ENCODE measurements at regions not wholly inside any gene's neighbourhood (a gene's known extent, or its start where the extent isn't known, plus 50 kb on each side); places are given as distances from the start of the nearest gene placed in this dataset.

DNA sequence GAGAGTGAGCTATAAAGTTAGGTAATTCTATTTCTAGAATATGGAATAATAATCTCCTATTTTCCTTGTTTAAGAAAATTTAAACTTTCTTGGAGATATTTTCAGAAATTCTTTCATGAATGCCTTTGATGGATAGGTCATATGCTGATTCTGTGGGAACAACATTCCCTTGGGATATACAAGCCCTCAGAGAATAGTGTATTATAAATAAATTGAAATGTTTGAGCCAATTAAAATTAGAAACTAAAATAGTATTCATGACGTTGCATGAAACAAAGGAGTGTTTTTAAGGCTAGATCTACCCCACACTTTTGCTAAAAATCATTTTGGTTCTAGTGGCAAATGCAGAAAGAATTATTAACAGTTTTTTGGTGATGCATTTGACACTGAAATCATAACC is 269.3 kb upstream of the ANO3 start:
- no peak for DNase-seq

DNA sequence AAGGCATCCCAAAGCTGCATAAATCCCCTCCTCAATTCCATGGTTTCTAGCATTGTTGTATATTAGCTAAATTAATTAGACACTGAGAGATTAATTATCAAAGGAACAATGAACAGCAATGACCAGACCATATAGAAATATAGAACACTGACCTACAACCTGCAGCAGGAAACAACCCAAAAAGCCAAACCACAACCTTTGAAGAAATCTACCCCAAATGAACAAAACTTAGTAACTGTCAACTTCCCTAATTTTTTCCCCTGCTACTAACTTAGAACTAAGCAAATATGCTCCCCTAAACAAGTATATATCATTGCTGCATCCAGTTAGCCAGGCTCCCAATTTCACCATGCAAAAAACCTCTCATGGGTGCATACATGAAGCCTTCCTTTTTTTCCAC is 268.0 kb upstream of the ANO3 start:
- DNase-seq, result no peak

DNA sequence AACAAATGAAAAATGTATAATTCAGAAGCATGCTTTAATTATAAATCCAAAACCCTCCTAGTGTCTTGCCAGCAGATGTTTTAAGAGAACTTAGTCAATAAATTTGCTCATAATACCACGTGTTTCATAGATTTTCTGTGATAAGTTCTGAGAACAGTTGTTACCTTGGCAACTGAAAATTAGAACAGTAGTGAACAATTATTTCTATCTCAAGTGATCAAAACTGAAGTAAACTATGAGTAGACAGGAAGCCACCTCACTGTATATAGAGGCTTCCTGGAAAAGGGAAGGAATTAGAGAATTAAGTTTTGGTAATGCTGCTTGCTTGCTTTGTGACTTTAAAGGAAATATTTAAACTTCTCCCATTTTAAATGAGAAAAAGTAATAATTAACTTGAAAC is 266.0 kb upstream of the ANO3 start:
- DNase-seq, result no peak

DNA sequence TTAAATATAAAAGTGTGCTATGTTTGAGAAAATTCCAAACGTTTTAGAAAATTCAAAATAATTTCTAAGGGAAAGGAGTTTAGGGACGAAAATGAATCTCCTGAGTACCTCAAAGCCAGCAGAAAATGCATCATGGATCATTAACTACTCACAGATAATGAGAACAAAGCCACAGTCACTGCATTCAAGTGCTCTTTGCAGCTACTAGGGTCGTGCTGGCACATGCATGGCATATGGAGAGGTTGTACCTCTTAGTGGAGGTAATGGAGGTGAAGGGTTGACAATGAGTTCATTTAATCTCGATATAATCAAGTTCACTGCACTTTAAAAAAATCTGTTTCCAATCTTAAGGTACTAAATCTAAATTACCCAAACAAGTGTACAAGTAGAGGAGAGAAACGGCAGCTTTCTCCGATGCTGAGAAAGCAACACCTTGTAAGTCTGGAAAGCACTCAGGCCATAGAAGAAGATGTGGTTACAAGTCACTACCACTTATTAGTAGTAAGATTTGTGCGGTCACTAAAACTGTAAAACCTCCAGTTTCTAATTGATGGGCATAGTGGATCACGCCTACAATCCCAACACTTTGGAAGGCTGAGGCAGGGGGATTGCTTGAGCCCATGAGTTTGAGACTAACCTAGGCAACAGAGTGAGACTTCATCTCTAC is 261.1 kb upstream of the ANO3 start:
- no peak for DNase-seq

DNA sequence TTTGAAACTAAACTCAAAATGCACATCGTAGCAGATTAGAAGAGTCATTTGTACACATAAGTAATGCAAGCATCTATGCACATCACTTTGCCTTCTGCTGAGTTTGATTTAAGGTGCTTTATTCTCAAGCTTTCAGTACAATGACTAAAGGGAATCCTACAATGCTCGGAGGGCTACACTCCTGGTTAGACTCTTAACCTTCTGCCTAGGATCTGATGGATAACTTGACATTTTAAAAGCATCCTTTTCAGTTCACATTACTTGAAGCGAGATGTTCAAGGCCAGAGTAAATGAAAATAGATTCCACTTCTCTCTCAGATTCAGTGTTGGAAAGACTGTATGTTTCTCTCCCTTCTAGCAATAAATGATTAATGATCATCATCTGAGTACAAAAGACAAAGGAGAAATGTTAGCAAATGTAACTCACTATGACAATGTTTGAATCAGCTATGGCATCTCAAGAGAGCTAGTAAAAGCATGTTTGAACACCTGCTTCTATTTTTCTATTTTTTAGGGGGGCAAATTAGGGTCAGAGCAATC is 259.2 kb upstream of the ANO3 start:
- DNase-seq, result no peak

DNA sequence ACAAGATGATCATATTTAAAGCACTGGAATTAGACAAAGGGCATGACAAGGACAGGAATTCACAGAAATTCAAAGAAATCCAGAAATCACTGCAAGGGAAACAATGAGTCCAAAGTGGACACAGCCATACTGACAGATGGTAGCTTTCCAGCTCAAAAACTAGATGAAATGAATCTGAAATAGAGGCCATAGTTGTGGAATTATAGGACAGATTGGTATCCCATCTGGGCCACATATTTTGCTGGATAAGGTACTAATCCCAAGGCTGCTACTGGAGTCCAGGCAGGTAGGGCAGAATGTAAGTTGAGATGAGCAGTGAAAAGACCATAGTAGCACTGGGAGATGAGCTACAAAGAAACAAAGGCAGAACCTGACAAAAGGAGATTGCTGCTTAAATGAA is 258.3 kb upstream of the ANO3 start:
- no peak for DNase-seq

DNA sequence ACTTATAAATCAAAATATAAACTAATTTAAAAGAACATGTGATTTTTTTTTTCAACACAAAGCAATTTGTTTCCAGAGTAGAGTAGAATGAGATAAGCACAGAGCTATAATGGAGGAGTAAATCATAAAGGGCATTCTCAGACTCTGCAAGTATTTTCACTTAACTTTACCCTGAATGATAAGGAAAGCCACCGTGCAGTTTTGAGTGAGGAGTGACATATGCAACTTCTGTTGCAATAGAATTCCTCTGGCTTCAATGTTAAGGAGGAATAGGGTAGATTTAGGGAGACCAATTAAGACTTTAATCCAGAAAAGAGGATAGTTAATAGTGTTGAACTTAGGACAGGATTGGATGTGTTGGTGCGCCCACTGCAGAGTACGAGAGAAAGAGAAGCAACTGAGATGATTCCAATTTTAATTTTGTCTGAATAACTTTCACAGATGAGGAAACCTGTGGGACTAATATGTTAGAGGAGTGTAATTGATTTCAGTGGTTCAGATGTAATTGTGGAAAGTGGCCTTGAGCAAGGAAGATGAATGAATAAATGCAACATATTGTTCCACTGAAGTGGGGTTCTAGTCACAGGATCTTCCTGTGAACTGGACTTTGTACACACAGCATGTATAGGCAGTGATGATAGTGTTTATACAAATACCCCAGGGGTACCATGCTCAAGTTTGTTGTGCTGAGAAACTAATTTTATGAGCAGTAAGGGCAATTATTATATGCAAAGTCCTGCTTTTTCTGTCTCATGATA is 255.5 kb upstream of the ANO3 start:
- DNase-seq, result no peak

DNA sequence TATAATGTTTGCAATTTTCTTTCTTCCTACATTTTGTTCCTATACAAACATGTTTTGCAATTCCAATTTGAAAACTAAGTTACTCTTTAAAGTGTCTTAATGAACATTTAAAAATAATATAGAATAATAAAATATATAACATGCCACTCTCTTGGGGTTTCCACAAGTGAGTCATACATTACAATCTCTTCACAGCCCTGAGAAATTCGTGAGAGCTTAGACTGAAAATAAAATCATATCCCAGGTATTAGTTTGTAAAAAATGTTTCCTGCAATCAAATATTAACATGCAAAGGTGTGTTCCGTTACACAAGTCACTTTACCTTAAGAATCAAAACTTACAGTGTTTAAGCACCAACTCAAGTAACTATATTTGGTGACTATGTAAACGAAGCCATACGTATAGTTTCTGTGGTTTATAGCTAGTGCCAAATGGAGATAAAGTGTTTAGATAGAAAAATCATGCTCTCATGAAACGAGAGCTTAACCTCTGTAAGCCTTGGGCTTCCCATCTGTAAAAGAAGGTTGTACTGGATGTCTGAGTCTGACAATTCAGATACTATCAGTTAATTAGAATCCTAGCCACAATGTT is 253.6 kb upstream of the ANO3 start:
- DNase-seq, result no peak

DNA sequence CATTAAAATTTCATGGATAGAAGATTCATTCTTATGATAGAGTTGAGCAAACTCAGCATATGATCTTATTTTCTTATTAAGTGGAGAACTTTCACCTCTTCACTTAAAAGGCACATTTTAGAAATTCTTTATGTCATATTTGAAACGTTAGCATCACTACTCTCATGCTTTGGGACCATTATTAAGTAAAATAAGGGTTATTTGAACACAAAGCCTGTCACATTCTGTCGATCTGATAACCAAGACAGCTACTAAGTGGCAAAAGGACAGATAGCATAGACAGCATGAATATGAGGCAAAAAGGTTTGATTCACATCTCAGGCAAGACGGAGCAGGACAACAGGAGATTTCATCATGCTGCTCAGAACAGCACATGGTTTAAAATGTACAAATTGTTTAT is 247.6 kb upstream of the ANO3 start:
- no peak for DNase-seq

DNA sequence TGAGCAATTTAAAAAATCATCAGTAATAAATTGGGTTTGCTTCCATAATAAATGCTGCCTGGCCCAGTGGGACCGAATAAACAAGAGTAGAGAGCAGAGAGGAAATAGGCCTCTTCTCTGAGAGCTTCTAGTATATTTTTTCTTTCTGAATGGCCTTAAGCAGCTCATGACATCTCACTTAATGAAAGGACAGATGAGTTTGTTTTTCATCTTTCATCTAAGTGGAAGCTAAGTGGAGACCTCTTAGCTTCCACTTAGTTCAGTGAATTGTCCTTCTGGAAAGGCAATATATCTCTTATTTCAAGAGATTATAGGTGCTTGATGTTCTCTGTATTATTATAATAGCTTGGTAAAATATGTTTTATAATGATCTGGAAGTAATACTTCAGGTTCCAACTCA is 245.9 kb upstream of the ANO3 start:
- no peak for DNase-seq

DNA sequence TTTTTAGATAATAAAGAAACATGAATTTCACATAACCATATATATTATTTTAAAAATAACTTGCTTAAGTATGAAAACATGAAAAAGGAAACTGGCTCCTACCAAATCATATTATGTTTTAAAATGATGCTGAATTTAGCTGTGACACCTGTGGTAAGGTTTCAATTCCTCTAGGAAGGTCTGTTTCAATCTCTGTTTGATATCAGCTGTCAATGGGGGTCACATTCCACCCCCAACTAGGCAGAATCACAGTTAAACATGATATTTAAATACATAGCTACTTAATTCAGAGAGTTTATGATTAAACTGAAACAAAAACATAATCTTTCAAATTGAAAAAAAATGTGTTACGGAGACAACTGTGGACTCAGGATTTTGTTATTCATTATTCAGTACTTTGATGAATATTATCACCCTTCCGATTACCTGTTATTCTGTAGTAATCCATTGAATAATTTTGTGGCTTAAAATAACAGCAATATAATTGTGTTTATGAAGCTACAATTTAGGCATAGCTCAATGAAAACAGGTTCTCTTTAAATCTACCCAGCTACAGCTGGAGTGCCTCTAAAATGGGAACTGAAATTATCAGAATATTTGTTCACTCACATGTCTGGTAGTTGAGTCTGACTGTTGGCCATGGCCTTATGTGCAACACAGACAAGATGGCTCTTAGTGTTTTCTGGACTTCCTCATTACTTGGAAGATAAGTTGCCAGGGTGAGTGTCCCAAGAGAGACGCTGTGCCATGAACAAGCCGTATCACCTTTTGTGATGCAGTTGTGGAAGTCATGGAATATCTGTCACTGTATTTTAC is 244.6 kb upstream of the ANO3 start:
- DNase-seq, result no peak

DNA sequence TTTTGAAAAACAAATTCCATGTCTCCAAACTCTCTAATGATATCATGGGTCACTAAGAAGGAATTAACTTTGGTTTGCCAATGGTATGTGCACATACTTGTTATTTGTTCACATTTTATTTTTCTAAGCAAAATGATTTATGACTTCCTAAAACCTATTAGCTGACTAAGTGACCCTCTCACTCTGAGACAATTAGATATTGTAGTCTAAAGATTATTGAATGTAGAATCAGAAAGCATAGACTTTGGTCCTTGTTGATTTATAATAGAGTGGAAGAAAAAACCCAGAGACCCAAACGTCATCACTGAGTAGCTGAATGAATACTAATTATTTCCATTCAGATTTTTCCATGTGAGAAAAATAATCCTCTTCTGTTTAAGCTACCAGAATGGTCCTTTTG is 243.5 kb upstream of the ANO3 start:
- DNase-seq, result no peak

DNA sequence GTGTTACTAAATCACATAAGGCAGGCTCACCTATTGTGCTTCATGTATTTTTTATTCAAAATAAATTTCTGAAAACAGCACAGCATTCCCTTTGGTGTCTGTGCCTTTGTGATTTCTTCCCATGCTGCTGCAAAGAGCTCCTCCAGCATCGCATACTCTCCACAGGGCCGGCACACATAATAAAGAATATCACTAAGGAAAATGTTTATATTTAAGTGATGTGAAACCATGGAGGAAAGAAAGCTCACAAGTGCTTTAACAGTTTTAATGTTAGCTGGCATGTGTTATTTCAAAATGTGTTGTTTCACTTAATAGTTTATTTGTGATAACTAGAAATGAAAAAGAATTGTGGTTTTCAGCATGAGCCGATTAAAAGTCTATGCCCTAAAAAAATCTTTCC is 241.3 kb upstream of the ANO3 start:
- no peak for DNase-seq

DNA sequence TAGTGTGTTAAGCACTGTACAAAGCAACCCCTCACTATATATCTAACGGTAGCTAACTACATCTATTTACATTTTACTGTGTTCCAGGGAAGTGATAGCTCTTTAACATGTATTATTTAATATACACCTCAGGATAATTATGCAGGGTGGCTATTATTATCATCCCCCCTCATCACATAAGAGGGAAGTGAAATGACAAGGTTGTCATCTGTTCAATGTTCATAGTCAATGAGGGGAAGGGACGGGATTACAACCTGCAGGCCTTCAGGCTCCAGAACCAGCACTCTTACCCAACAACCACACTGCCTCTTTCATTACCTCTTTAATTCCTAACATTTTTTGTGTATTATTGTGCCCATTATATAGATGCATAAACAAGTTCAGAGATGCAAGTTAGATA is 238.7 kb upstream of the ANO3 start:
- no peak for DNase-seq

DNA sequence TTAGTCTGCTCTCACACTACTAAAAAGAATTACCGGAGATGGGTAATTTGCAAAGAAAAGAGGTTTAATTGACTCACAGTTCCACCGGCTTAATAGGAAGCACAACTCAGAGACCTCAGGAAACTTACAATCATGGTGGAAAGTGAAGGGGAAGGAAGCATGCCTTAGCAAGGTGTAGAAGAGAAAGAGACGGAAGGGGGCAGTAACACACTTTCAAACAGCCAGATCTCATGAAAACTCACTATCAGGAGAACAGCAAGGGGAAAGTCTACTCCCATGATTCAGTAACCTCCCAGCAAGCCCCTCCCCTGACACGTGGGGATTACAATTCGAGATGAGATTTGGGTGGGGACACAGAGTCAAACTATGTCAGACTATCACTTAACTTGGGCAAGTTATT is 236.6 kb upstream of the ANO3 start:
- DNase-seq, result no peak

DNA sequence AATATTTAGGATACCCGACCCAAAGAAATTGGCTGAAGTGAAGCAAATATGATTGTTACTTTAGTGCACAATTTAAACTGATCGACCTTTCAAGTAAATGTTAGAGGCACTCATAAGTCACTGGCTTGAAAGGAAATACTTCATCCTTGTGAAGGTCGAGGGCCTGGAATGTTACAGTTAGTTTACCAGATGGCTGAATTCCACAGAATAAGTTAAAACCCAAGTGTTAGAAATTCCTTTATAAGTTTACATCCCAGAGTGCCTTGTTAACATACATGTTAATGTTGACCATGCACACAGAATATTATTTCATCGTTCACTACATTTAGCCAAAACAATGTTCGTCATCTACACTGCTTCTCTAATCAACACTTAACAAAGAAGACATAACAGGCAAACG is 235.5 kb upstream of the ANO3 start:
- DNase-seq, result no peak

DNA sequence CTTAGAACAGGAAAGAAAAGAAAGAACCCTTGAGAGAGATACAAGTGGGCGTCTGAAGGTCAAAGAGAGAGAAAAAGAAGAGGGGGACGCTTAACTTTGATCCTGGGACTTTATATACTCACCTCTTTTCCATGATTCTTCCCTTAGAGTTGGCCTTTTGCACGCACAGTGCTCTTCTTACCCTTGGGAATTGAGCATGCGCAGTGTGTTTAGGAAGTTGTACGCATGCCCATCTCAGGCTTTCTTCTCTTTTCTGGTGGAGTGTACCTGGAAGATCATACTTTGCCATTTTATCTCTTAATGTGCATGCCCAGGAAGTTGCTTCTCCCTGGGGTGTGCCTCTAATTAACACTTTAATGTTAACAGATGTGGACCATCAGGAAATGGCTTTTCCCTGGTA is 229.6 kb upstream of the ANO3 start:
- DNase-seq, result no peak

DNA sequence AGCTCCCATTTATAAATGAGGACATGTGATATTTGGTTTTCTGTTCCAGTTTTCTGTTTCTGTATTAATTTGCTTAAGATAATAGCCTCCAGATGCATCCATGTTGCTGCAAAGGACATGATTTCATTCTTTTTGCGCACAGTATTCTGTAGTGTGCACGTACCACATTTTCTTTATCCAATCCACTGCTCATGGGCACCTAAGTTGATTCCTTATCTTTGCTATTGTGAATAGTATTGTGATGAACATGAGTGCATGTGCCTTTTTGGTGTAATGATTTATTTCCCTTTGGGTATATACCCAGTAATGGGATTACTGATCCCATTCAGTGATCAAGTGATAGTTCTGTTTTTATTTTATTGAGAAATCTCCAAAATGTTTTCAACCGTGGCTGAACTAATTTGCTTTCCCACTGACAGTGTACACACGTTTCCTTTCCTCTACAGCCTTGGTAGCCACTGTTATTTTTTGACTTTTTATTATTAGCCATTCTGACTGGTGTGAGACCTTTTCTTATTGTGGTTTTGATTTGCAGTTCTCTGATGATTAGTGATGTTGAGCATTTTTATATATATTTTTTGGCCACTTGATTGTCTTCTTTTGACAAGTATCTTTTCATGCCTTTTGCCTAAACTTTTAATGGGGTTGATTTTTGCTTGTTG is 226.0 kb upstream of the ANO3 start:
- DNase-seq, result no peak

DNA sequence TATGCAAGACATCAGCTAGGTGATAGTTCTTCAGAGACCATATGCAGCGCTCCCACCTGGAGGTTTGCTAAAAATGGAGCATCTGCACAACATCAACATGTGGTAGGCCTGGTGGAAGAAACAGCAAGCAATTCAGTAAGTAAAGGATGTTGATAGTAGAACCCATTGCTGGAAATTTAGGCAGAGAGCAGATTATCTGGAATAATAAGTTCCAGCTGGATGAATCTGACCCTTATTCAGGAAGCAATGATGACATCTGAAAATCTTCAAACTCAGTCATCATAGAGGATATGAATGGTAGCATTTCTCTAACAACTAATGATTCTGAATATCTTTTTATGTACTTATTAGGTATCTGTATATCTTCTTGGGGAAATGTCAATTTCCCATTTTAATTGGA is 225.2 kb upstream of the ANO3 start:
- DNase-seq, result no peak

DNA sequence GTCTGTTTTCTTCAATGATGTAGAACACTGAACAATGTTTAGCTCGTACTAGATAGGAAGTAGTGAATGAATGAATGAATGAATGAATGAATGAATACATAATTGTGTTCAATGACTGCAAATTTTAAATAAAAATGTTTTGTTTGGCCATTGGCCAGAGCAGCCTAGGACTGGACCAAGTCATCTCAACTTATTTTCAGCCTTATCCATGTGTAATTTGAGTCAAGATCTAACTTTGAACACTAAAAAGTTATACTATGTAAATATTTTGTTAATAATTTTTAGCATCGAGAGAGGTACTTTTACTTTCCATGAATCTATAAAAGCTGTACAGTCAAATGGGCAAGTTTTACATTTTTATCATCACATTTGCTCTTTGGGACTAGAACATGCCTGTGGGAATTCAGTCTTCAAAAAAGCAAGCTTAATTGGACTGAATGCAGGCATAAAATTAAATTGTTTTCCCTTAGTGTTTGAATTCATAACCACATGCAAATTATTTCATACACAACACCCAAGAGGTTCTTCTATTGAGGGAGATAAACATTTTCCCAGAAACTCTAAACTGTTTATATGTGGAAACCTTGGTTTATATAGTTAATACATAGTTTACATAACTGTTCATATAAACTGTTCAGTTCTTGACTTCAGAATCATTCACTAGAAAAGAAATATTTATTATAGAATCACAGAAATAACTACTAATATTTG is 222.1 kb upstream of the ANO3 start:
- no peak for DNase-seq

DNA sequence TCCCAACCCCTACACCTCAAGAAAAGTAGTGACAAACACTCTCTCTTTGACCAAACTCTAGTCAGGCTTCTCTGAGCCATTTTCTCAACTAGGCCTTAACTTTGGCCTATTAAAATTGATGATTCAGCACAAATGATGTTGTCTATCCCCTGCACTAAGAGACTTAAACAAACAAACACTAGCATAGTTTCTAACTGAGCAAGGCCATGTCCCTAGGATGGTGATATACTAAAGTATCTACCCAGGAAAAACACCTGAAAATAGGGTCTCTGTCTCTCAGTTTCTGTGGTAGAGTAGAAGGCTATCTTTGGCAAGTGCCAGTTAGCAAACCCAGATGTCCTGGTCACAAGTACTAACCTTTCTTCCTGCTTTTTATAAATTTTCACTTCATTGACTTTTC is 219.7 kb upstream of the ANO3 start:
- DNase-seq, result no peak

DNA sequence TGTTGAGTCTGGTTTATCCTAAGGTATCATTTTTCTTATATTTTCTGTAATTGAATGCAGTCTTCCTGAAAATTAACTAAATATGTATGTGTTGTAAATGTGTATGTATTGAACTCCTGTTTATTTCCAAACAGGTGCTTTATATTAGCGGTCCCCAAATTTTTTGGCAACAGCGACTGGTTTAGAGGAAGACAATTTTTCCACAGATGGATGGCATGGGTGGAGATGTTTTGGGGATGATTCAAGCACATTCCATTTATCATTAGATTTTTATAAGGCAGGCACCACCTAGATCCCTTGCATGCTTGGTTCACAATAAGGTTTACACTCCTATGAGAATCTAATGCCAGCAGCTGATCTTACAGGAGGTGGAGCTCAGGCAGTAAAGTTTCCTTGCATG is 210.5 kb upstream of the ANO3 start:
- DNase-seq, result no peak

Data from COR-L47 (cell line).